Natural killer cell (primary cell): ENCODE measurements at regions not wholly inside any gene's neighbourhood (a gene's known extent, or its start where the extent isn't known, plus 50 kb on each side); places are given as distances from the start of the nearest gene placed in this dataset.

Source experiments
- ATAC-seq, 3 donors: fragments of 150-1000 bp in 2 of 3; fragments of 200-7000 bp in 1 of 3; cut with Tn5 transposase; 1 replicate in 1 of 3; 2 replicates in 2 of 3; pipeline ENCODE4 v1.10.0; 2021; ENCODE audit warnings: mild to moderate bottlenecking in 2 of 3, moderate library complexity in 2 of 3
- DNase-seq, 2 donors: peaks; one replicate each; pipeline versions ENCODE4 v3.0.0 to v3.0.0-alpha.2; 2013 to 2021; ENCODE audit warnings: mixed read lengths in 1 of 2
- H3K27ac ChIP-seq: one replicate; pipeline ENCODE4 v1.5.1; 2013; ENCODE audit warnings: mild to moderate bottlenecking, low read length
- H3K27me3 ChIP-seq: one replicate; pipeline ENCODE4 v1.6.1; 2013; ENCODE audit warnings: low read length; ENCODE audit not compliant: control insufficient read depth, insufficient read depth
- H3K36me3 ChIP-seq: one replicate; pipeline ENCODE4 v1.6.1; 2013; ENCODE audit warnings: low read length; ENCODE audit not compliant: control insufficient read depth, insufficient read depth
- H3K4me1 ChIP-seq: one replicate; pipeline ENCODE4 v1.6.1; 2013; ENCODE audit warnings: low read length; ENCODE audit not compliant: control insufficient read depth, insufficient read depth
- H3K4me3 ChIP-seq: one replicate; pipeline ENCODE4 v1.5.1; 2013; ENCODE audit warnings: low read length
- H3K9me3 ChIP-seq: one replicate; pipeline ENCODE4 v1.6.1; 2013; ENCODE audit warnings: low read length; ENCODE audit not compliant: control insufficient read depth, insufficient read depth
- H3K27ac Mint-ChIP-seq, 2 donors: one replicate each; pipeline ENCODE4 v1.8.0; 2022; ENCODE audit warnings: mild to moderate bottlenecking in 2 of 2, mixed read lengths in 2 of 2, moderate library complexity in 1 of 2
- H3K27me3 Mint-ChIP-seq, 2 donors: one replicate each; pipeline ENCODE4 v1.8.0; 2022; ENCODE audit warnings: low read depth in 2 of 2, mixed read lengths in 2 of 2
- H3K36me3 Mint-ChIP-seq: one replicate; pipeline ENCODE4 v1.8.0; 2022; ENCODE audit warnings: mixed read lengths
- H3K4me1 Mint-ChIP-seq, 2 donors: one replicate each; pipeline ENCODE4 v1.8.0; 2022; ENCODE audit warnings: mixed read lengths in 2 of 2
- H3K4me3 Mint-ChIP-seq: one replicate; pipeline ENCODE4 v1.8.0; 2022; ENCODE audit warnings: mild to moderate bottlenecking, moderate library complexity, mixed read lengths
- H3K9me3 Mint-ChIP-seq, 2 donors: one replicate each; pipeline ENCODE4 v1.8.0; 2022; ENCODE audit warnings: mixed read lengths in 2 of 2
- WGBS: methylation state at CpG from one replicate; pipeline ENCODE4 v1.1.7; 2013; ENCODE audit warnings: missing lambda C conversion rate; ENCODE audit not compliant: insufficient coverage; 5-methylcytosine and 5-hydroxymethylcytosine counted together
- intact Hi-C: fragments of 100-400 bp; cut with micrococcal nuclease; formaldehyde crosslinking; loops from one replicate; pipeline ENCODE4 v1.14.2; 2022
- TF ChIP-seq, protein P1 (sequence below): fragments of 200-600 bp; IDR thresholded peaks from one replicate; pipeline ENCODE4 v1.8.0; 2022; ENCODE audit warnings: antibody characterized with exemption

DNA sequence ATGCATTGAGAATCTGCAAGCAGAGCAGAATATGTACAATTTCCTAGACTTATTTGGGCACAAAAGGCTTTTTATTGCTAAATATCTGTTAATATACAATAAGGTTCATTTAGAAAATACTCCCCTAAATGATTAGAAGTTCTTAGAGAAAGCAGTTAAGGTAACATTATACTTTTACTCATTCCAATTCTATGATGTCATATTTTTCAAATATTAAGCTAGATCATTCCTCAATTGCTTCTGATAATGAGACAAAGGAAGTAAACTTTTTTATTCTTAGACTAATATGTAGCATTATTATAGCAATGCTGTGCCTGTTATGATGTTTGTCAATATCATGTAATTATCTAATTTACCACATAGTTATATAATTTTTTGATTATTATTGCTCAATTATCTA, 447.0 kb downstream of the SLC16A7 start:
- Histone ChIP-seq H3K4me3 (no peak overlapping the region), H3K36me3 (no peaks in the 10 kb centered on the region), H3K4me1 (no peaks in the 10 kb centered on the region), H3K9me3 (no peaks in the 10 kb centered on the region), H3K27me3 (no peaks in the 10 kb centered on the region), H3K27ac (no peak overlapping the region)
- no peak overlapping the region for H3K27ac Mint-ChIP-seq
- H3K27me3 Mint-ChIP-seq: no peaks in the 10 kb centered on the region
- DNase-seq: no peak
- H3K9me3 Mint-ChIP-seq: peaks cover 17 to 22% of the 10 kb centered on the region in 2 donors
- intact Hi-C loops: no loop called here
- ATAC-seq: no peak
- H3K36me3 Mint-ChIP-seq: no peaks in the 10 kb centered on the region
- TF ChIP-seq, protein P1, sequence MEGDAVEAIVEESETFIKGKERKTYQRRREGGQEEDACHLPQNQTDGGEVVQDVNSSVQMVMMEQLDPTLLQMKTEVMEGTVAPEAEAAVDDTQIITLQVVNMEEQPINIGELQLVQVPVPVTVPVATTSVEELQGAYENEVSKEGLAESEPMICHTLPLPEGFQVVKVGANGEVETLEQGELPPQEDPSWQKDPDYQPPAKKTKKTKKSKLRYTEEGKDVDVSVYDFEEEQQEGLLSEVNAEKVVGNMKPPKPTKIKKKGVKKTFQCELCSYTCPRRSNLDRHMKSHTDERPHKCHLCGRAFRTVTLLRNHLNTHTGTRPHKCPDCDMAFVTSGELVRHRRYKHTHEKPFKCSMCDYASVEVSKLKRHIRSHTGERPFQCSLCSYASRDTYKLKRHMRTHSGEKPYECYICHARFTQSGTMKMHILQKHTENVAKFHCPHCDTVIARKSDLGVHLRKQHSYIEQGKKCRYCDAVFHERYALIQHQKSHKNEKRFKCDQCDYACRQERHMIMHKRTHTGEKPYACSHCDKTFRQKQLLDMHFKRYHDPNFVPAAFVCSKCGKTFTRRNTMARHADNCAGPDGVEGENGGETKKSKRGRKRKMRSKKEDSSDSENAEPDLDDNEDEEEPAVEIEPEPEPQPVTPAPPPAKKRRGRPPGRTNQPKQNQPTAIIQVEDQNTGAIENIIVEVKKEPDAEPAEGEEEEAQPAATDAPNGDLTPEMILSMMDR: no peak
- H3K4me3 Mint-ChIP-seq: no peak overlapping the region
- H3K4me1 Mint-ChIP-seq: no peaks in the 10 kb centered on the region

DNA sequence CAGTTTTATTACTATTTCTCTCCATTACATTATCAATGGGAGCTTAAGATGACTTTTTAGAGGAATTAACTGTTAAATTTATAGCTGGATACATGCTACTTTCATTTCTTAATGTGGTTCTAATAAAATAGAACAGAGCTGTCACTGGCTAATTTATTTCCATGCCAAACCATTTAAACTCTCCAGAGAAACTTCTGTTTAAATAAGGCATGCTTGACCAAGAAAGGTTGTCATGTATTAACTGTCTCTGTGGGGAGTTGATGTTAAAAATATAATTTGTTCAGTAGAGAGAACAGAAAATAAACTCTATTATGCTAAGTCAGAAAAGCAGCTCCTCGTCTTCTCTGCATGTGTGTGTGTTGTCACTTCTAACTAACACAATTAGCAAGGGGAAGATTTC, 447.4 kb downstream of the SLC16A7 start:
- Histone ChIP-seq H3K36me3 (no peaks in the 10 kb centered on the region), H3K4me3 (no peak overlapping the region), H3K27ac (no peak overlapping the region), H3K4me1 (no peaks in the 10 kb centered on the region), H3K9me3 (no peaks in the 10 kb centered on the region), H3K27me3 (no peaks in the 10 kb centered on the region)
- H3K27ac Mint-ChIP-seq: no peak overlapping the region
- H3K27me3 Mint-ChIP-seq: no peaks in the 10 kb centered on the region
- TF ChIP-seq, protein P1: no peak
- ATAC-seq (no peak), DNase-seq (no peak)
- intact Hi-C loops: no loop called here
- H3K4me3 Mint-ChIP-seq: no peak overlapping the region
- no CpG with 5 or more reads among the region's 1 CpG for WGBS
- H3K36me3 Mint-ChIP-seq: no peaks in the 10 kb centered on the region
- peaks cover 14 to 18% of the 10 kb centered on the region in 2 donors for H3K9me3 Mint-ChIP-seq
- no peaks in the 10 kb centered on the region for H3K4me1 Mint-ChIP-seq

DNA sequence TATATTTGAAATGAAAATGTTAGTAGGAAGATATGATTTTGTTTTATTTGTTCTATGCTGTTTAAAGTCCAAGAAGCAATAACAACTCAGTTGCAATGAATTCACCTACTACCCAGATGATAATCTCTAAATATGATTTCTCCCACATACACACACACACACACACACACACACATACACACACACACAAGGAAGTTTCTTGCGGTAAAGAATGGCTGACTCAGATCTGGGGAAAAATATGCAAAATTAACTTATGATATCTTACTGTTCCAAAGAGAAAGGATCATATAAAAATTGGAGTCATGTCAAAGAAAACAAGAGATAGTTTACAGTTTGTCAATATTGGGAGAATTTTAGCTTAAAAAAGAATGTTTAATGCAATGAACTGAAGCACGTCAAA, 456.7 kb downstream of the SLC16A7 start:
- Histone ChIP-seq H3K36me3 (no peaks in the 10 kb centered on the region), H3K9me3 (no peaks in the 10 kb centered on the region), H3K4me3 (no peak overlapping the region), H3K27me3 (no peaks in the 10 kb centered on the region), H3K4me1 (no peaks in the 10 kb centered on the region), H3K27ac (no peak overlapping the region)
- no peak overlapping the region for H3K4me3 Mint-ChIP-seq
- no peaks in the 10 kb centered on the region for H3K36me3 Mint-ChIP-seq
- no peak for ATAC-seq
- TF ChIP-seq, protein P1: no peak
- no peaks in the 10 kb centered on the region for H3K27me3 Mint-ChIP-seq
- H3K27ac Mint-ChIP-seq: no peak overlapping the region
- DNase-seq: no peak
- intact Hi-C loops: no loop called here
- no peaks in the 10 kb centered on the region for H3K4me1 Mint-ChIP-seq
- H3K9me3 Mint-ChIP-seq: peaks cover 10 to 15% of the 10 kb centered on the region in 2 donors
- WGBS: no CpG with 5 or more reads among the region's 2 CpGs

DNA sequence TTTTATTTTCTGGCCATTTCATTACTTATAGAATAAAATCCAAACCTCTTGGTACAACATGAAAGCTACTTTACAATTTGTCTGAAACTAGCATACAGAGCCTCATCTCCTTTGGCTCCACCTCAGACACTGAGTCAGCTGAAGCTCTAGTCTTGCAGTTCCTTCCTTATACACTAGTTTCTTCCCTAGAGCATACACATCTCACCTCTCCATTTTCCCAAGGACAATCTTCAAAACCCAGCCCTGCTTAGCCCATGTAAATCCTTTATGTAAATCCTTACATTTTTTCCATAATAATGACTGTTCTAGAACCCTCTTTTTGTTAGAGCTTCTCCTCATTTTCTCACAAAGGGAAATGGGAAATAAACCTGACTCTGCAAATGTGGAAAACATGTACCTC, 463.4 kb downstream of the SLC16A7 start:
- H3K27me3 Mint-ChIP-seq: no peaks in the 10 kb centered on the region
- no peak for ATAC-seq
- intact Hi-C loops: no loop called here
- Histone ChIP-seq H3K27ac (no peak overlapping the region), H3K4me1 (no peaks in the 10 kb centered on the region), H3K9me3 (no peaks in the 10 kb centered on the region), H3K27me3 (no peaks in the 10 kb centered on the region), H3K4me3 (no peak overlapping the region), H3K36me3 (no peaks in the 10 kb centered on the region)
- DNase-seq: no peak
- H3K27ac Mint-ChIP-seq: no peak overlapping the region
- no peak overlapping the region for H3K4me3 Mint-ChIP-seq
- TF ChIP-seq, protein P1: no peak
- H3K36me3 Mint-ChIP-seq: no peaks in the 10 kb centered on the region
- H3K9me3 Mint-ChIP-seq: peaks cover 17 to 23% of the 10 kb centered on the region in 2 donors
- no peaks in the 10 kb centered on the region for H3K4me1 Mint-ChIP-seq
